ENCODE measurements at regions not wholly inside any gene's neighbourhood (a gene's known extent, or its start where the extent isn't known, plus 50 kb on each side); places are given as distances from the start of the nearest gene placed in this dataset.

DNA sequence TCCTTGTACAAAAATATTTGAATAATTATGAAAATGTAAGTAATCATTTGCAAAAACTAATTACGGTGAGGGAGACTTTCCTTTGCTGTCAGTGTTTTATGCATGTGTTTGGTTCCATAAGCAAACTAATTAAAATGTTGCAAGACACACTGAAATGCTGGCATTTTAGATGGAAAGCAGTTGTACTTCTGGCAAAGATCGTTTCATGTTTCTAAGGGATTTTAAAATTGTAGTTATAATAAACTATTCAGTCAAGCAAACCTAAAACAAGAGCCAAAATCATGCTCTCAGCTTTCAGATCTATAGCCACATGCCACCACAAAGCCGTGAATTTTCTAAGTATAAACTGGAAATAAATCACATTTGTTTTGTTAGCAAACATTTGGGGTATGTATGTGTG lies 240.1 kb upstream of the ZNF385D start:
- no peak overlapping the region for H2AFZ ChIP-seq (ENCODE audit: low read depth, low read length)
- H3K27me3 ChIP-seq (ENCODE audit: control insufficient read depth in 2 of 2, insufficient read depth in 2 of 2, low read length in 2 of 2), result no peaks in the 10 kb centered on the region
- DNase-seq (ENCODE audit: low read depth, low spot score) (no peak), FAIRE-seq (no peak)
- no TSS peak for BruUV-seq (replicated peaks)
- no peaks in the 10 kb centered on the region for H3K36me3 ChIP-seq (ENCODE audit: control insufficient read depth in 2 of 2, extremely low read depth in 1 of 2, insufficient read depth in 2 of 2, low read length in 2 of 2)
- H3K9me1 ChIP-seq (replicated peaks; ENCODE audit: control insufficient read depth, extremely low read depth, insufficient read depth, low read length), result no peaks in the 10 kb centered on the region
- CTCF ChIA-PET, result no interaction called here
- H3K27ac ChIP-seq (ENCODE audit: insufficient read depth, low read depth, low read length), result no peak overlapping the region
- no peak overlapping the region for H3K4me3 ChIP-seq (replicated peaks in 1 of 3; ENCODE audit: insufficient read depth in 1 of 3, low read depth in 1 of 3, low read length in 3 of 3)
- H3K9ac ChIP-seq (replicated peaks; ENCODE audit: extremely low read depth, insufficient read depth, low read length), result no peak overlapping the region
- TF ChIP-seq POLR2A (IDR thresholded peaks at IDR 0.05; ENCODE audit: low read depth, low read length) (no peak), JUN (IDR thresholded peaks at IDR 0.05; ENCODE audit: borderline replicate concordance, insufficient read depth, insufficient read length, low read depth) (no peak), FOS (IDR thresholded peaks at IDR 0.05; ENCODE audit: borderline replicate concordance, insufficient read depth, low read length) (no peak), EZH2 (IDR thresholded peaks at IDR 0.05; ENCODE audit: borderline replicate concordance, low read depth, low read length, severe bottlenecking) (no peak), POLR2AphosphoS5 (IDR thresholded peaks at IDR 0.05; ENCODE audit: insufficient read depth, low read depth, low read length) (no peak), GATA2 (IDR thresholded peaks at IDR 0.05; ENCODE audit: insufficient read depth, insufficient read length, low read depth, low read length) (no peak), MYC (IDR thresholded peaks at IDR 0.05; ENCODE audit: low read depth, low read length) (no peak)
- TF ChIP-seq, protein P1, sequence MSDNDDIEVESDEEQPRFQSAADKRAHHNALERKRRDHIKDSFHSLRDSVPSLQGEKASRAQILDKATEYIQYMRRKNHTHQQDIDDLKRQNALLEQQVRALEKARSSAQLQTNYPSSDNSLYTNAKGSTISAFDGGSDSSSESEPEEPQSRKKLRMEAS (IDR thresholded peaks at IDR 0.05; ENCODE audit: insufficient read depth, insufficient read length), result no peak
- TF ChIP-seq, protein P2, sequence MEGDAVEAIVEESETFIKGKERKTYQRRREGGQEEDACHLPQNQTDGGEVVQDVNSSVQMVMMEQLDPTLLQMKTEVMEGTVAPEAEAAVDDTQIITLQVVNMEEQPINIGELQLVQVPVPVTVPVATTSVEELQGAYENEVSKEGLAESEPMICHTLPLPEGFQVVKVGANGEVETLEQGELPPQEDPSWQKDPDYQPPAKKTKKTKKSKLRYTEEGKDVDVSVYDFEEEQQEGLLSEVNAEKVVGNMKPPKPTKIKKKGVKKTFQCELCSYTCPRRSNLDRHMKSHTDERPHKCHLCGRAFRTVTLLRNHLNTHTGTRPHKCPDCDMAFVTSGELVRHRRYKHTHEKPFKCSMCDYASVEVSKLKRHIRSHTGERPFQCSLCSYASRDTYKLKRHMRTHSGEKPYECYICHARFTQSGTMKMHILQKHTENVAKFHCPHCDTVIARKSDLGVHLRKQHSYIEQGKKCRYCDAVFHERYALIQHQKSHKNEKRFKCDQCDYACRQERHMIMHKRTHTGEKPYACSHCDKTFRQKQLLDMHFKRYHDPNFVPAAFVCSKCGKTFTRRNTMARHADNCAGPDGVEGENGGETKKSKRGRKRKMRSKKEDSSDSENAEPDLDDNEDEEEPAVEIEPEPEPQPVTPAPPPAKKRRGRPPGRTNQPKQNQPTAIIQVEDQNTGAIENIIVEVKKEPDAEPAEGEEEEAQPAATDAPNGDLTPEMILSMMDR (IDR thresholded peaks at IDR 0.05; ENCODE audit: extremely low read depth in 1 of 2, insufficient read depth in 1 of 2, low read depth in 1 of 2, low read length in 2 of 2), result no peak
- POLR2A ChIA-PET, result no interaction called here
- H3K4me2 ChIP-seq (ENCODE audit: insufficient read depth, low read length), result no peak overlapping the region
- no peaks in the 10 kb centered on the region for H4K20me1 ChIP-seq (replicated peaks; ENCODE audit: control insufficient read depth, extremely low read depth, insufficient read depth, low read length)
- intact Hi-C loops (cut with micrococcal nuclease) (no loop called here), dilution Hi-C loops (cut with MboI; ENCODE audit: extremely low pct_ligation_motif_present, low sequenced_read_pairs) (no loop called here)
- H3K4me1 ChIP-seq (ENCODE audit: control insufficient read depth, extremely low read depth, insufficient read depth, low read length), result no peaks in the 10 kb centered on the region
- no peaks in the 10 kb centered on the region for H3K79me2 ChIP-seq (ENCODE audit: control insufficient read depth, insufficient read depth, low read length)
- H3K9me3 ChIP-seq (replicated peaks; ENCODE audit: control insufficient read depth, insufficient read depth, low read length), result no peaks in the 10 kb centered on the region

Measured in endothelial cell of umbilical vein (primary cell).